Neural progenitor cell (in vitro differentiated cells): ENCODE measurements at regions not wholly inside any gene's neighbourhood (a gene's known extent, or its start where the extent isn't known, plus 50 kb on each side); places are given as distances from the start of the nearest gene placed in this dataset.

Source experiments
- DNase-seq: peaks from one replicate; pipeline ENCODE4 v3.0.0-alpha.2; 2016; ENCODE audit warnings: low spot score
- H2AFZ ChIP-seq: fragments of 200-600 bp; sonication (generic); replicated peaks from 2 replicates; pipeline ENCODE4 v1.6.1; 2016; ENCODE audit warnings: antibody characterized with exemption
- H3F3A ChIP-seq: fragments of 200-600 bp; sonication (generic); 2 replicates; pipeline ENCODE4 v1.6.1; 2016; ENCODE audit warnings: antibody characterized with exemption, low read depth
- H3K27ac ChIP-seq: fragments of 200-600 bp; sonication (generic); 2 replicates; pipeline ENCODE4 v1.5.1; 2016; ENCODE audit warnings: mild to moderate bottlenecking
- H3K27me3 ChIP-seq: fragments of 200-600 bp; sonication (generic); 2 replicates; pipeline ENCODE4 v1.6.1; 2016; ENCODE audit warnings: mild to moderate bottlenecking, moderate library complexity
- H3K36me3 ChIP-seq: fragments of 200-600 bp; sonication (generic); 2 replicates; pipeline ENCODE4 v1.5.1; 2016
- H3K4me1 ChIP-seq: fragments of 200-600 bp; sonication (generic); 2 replicates; pipeline ENCODE4 v1.6.1; 2016; ENCODE audit warnings: mixed run types
- H3K4me2 ChIP-seq: fragments of 200-600 bp; sonication (generic); 2 replicates; pipeline ENCODE4 v1.6.1; 2016
- H3K4me3 ChIP-seq: fragments of 200-600 bp; sonication (generic); 2 replicates; pipeline ENCODE4 v1.5.1; 2016
- H3K79me2 ChIP-seq: fragments of 200-600 bp; sonication (generic); 2 replicates; pipeline ENCODE4 v1.6.1; 2016; ENCODE audit warnings: low read depth
- H3K9ac ChIP-seq: fragments of 200-600 bp; sonication (generic); 2 replicates; pipeline ENCODE4 v1.6.1; 2016
- H3K9me3 ChIP-seq: fragments of 200-600 bp; sonication (generic); 2 replicates; pipeline ENCODE4 v1.5.1; 2016; ENCODE audit warnings: low read depth
- H4K20me1 ChIP-seq: fragments of 200-600 bp; sonication (generic); 2 replicates; pipeline ENCODE4 v1.6.1; 2016; ENCODE audit warnings: low read depth
- H3K27ac Mint-ChIP-seq: 3 replicates; pipeline ENCODE4 v1.8.0; 2021; ENCODE audit warnings: mixed read lengths
- H3K27me3 Mint-ChIP-seq: 2 replicates; pipeline ENCODE4 v1.8.0; 2022; ENCODE audit warnings: low read depth, mild to moderate bottlenecking, inconsistent platforms, moderate library complexity, mixed read lengths; ENCODE audit not compliant: insufficient read depth
- H3K36me3 Mint-ChIP-seq: 3 replicates; pipeline ENCODE4 v1.8.0; 2021; ENCODE audit warnings: mixed read lengths
- H3K4me1 Mint-ChIP-seq: 3 replicates; pipeline ENCODE4 v1.8.0; 2021; ENCODE audit warnings: mixed read lengths
- H3K4me3 Mint-ChIP-seq: 3 replicates; pipeline ENCODE4 v1.8.0; 2021; ENCODE audit warnings: mild to moderate bottlenecking, moderate library complexity, mixed read lengths
- H3K9me3 Mint-ChIP-seq: 3 replicates; pipeline ENCODE4 v1.8.0; 2020; ENCODE audit warnings: mixed read lengths
- CTCF ChIP-seq: fragments of 200-600 bp; sonication (generic); IDR thresholded peaks from 2 replicates; pipeline ENCODE4 v1.5.1; 2017; ENCODE audit warnings: antibody characterized with exemption, mild to moderate bottlenecking
- EZH2 ChIP-seq: fragments of 200-600 bp; sonication (generic); IDR thresholded peaks from 2 replicates; pipeline ENCODE4 v1.6.1; 2017; ENCODE audit warnings: antibody characterized with exemption, mild to moderate bottlenecking, moderate library complexity
- EZH2phosphoT487 ChIP-seq: fragments of 200-600 bp; sonication (generic); IDR thresholded peaks from 2 replicates; pipeline ENCODE4 v1.6.1; 2017; ENCODE audit warnings: antibody characterized with exemption

DNA sequence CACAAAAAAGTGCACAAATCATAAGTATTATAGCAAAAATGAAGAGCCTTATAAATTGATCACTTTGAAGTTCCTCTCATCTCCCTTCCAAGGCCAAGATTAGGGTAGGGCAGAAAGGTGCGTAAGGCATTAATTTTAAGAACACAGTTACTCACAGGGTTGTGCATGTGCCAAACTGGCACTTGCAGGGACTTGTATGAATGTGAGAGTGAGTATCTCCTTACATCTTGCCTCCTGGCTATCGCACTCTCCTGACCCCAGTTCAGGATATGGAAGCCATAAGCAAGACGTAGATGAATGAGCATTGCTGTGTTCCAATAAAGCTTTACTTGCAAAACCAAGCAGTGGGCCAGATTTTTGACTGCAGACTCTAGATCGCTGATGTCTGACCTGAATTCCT, 510.1 kb upstream of the AADAT start:
- Mint-ChIP-seq H3K27ac (no peak overlapping the region), H3K36me3 (no peaks in the 10 kb centered on the region), H3K9me3 (no peaks in the 10 kb centered on the region), H3K27me3 (no peaks in the 10 kb centered on the region), H3K4me3 (no peak overlapping the region), H3K4me1 (no peaks in the 10 kb centered on the region)
- H2AFZ ChIP-seq: no peak overlapping the region
- H3K9me3 ChIP-seq: no peaks in the 10 kb centered on the region
- H3K79me2 ChIP-seq: no peaks in the 10 kb centered on the region
- no peaks in the 10 kb centered on the region for H3K27me3 ChIP-seq
- H3K4me3 ChIP-seq: no peak overlapping the region
- no peak for TF ChIP-seq EZH2
- TF ChIP-seq EZH2phosphoT487: no peak
- TF ChIP-seq CTCF: no peak
- H3K4me2 ChIP-seq: no peak overlapping the region
- H3K27ac ChIP-seq: no peak overlapping the region
- H4K20me1 ChIP-seq: no peaks in the 10 kb centered on the region
- H3F3A ChIP-seq: no peaks in the 10 kb centered on the region
- no peak for DNase-seq
- H3K36me3 ChIP-seq: no peaks in the 10 kb centered on the region
- H3K9ac ChIP-seq: no peak overlapping the region
- H3K4me1 ChIP-seq: no peaks in the 10 kb centered on the region

DNA sequence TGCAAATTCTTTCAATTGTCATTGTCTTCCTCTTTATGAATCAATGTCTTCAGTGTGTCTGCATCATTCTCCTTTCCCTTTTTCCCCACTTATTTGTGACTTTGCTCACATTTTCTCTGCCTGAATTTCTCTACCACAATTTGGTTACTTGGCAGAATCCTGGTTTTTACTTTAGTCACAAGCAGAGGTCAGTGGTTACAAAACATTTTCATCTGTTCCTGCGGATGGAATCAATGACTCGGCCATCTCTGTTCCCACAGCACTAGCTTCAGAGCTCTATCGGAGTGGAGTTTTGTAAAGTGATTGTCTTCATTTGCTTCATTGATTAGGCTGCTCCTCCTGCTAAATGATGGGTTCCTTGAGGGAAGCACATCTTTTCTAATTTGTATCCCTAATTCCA, 501.3 kb upstream of the AADAT start:
- TF ChIP-seq EZH2 (no peak), CTCF (no peak), EZH2phosphoT487 (no peak)
- Mint-ChIP-seq H3K4me1 (no peaks in the 10 kb centered on the region), H3K9me3 (no peaks in the 10 kb centered on the region), H3K27me3 (no peaks in the 10 kb centered on the region), H3K27ac (no peak overlapping the region), H3K36me3 (no peaks in the 10 kb centered on the region), H3K4me3 (no peak overlapping the region)
- Histone ChIP-seq H3K79me2 (no peaks in the 10 kb centered on the region), H3K4me3 (no peak overlapping the region), H3K36me3 (no peaks in the 10 kb centered on the region), H2AFZ (peak overlapping the region; percentile 36), H3K4me2 (no peak overlapping the region), H3K9me3 (no peaks in the 10 kb centered on the region), H3K9ac (no peak overlapping the region), H3F3A (no peaks in the 10 kb centered on the region), H4K20me1 (no peaks in the 10 kb centered on the region), H3K4me1 (no peaks in the 10 kb centered on the region), H3K27ac (no peak overlapping the region), H3K27me3 (no peaks in the 10 kb centered on the region)
- no peak for DNase-seq

DNA sequence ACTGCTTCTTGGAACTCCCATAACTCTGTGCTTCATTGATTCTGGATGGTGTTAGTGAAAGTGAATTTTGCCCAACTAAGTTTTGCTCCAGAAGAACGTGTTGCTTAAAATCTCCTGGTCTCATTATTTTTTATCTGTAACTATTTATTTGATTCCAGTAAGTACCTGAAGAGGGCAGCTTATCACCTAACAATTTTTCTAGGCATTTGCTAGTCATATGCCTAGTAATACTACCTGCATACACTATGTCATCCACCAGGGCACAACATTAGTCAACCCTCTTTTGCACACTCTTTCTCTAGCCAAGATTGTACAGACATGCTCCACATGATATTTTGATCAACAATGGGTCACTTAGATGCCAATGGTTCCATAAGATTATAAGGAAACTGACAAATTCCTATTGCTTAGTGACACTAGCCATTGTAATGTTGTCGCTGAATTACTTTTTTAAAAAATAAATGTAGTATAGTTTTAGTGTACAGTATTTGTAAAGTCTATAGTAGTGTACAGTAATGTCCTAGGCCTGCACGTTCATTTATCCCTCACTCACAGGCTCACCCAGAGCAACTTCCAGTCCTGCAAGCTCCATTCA, 499.9 kb upstream of the AADAT start:
- no peak overlapping the region for H2AFZ ChIP-seq
- Mint-ChIP-seq H3K27ac (no peak overlapping the region), H3K4me3 (no peak overlapping the region), H3K27me3 (no peaks in the 10 kb centered on the region), H3K36me3 (no peaks in the 10 kb centered on the region), H3K9me3 (no peaks in the 10 kb centered on the region), H3K4me1 (no peaks in the 10 kb centered on the region)
- no peaks in the 10 kb centered on the region for H3F3A ChIP-seq
- no peak overlapping the region for H3K27ac ChIP-seq
- no peaks in the 10 kb centered on the region for H3K9me3 ChIP-seq
- DNase-seq: peak; percentile 24
- H3K79me2 ChIP-seq: no peaks in the 10 kb centered on the region
- no peak overlapping the region for H3K4me3 ChIP-seq
- no peaks in the 10 kb centered on the region for H3K4me1 ChIP-seq
- no peaks in the 10 kb centered on the region for H4K20me1 ChIP-seq
- TF ChIP-seq EZH2: no peak
- peak; percentile 47 for TF ChIP-seq CTCF
- TF ChIP-seq EZH2phosphoT487: no peak
- no peak overlapping the region for H3K9ac ChIP-seq
- no peaks in the 10 kb centered on the region for H3K27me3 ChIP-seq
- no peaks in the 10 kb centered on the region for H3K36me3 ChIP-seq
- no peak overlapping the region for H3K4me2 ChIP-seq
